ENCODE measurements at regions not wholly inside any gene's neighbourhood (a gene's known extent, or its start where the extent isn't known, plus 50 kb on each side); places are given as distances from the start of the nearest gene placed in this dataset.

GRCh38 chr6:14997507-14997906 lies 248.4 kb upstream of the JARID2 start:
- Histone ChIP-seq H3K4me3 (ENCODE audit: low read depth, low read length, poor library complexity, severe bottlenecking) (no peak overlapping the region), H3K79me2 (ENCODE audit: insufficient read depth, low read depth, low read length) (no peaks in the 10 kb centered on the region), H3K4me2 (ENCODE audit: low read length) (no peak overlapping the region), H3K9me3 (ENCODE audit: low read length) (no peaks in the 10 kb centered on the region), H4K20me1 (ENCODE audit: insufficient read depth, low read length) (no peaks in the 10 kb centered on the region), H3K9me2 (ENCODE audit: insufficient read depth, low read length) (no peaks in the 10 kb centered on the region), H3K36me3 (ENCODE audit: insufficient read depth, low read length) (no peaks in the 10 kb centered on the region), H3K27ac (ENCODE audit: low read depth, low read length, poor library complexity, severe bottlenecking) (no peak overlapping the region), H3K4me1 (ENCODE audit: insufficient read depth, low read length, poor library complexity, severe bottlenecking) (no peaks in the 10 kb centered on the region), H2AFZ (ENCODE audit: low read length) (no peak overlapping the region)
- DNase-seq (ENCODE audit: low spot score), result no peak
- TF ChIP-seq CTCF (conservative IDR thresholded peaks at IDR 0.05; ENCODE audit: low read length), result no peak
- no peak for TF ChIP-seq EZH2phosphoT487 (IDR thresholded peaks at IDR 0.05; ENCODE audit: borderline replicate concordance, low read depth, low read length)
- ChIA-PET CTCF (ENCODE audit: unreplicated experiment) (no interaction called here), POLR2A (interaction anchor here (0.6 to 0.7 kb wide), 2 partner anchors 9 to 905 kb away, joined by 3 read pairs; no protein-coding TSS in a partner anchor)
- BruUV-seq (replicated peaks), result no TSS peak
- intact Hi-C loops (cut with micrococcal nuclease; ENCODE audit: unreplicated experiment), result no loop called here

- no peaks in the 10 kb centered on the region for H3K79me2 ChIP-seq (ENCODE audit: insufficient read depth, low read depth, low read length)
- H3K9me2 ChIP-seq (ENCODE audit: insufficient read depth, low read length), result no peaks in the 10 kb centered on the region
- no peaks in the 10 kb centered on the region for H3K36me3 ChIP-seq (ENCODE audit: insufficient read depth, low read length)
- POLR2A ChIA-PET, result no interaction called here
- H3K4me3 ChIP-seq (ENCODE audit: low read depth, low read length, poor library complexity, severe bottlenecking), result no peak overlapping the region
- no peak overlapping the region for H3K4me2 ChIP-seq (ENCODE audit: low read length)
- intact Hi-C loops (cut with micrococcal nuclease; ENCODE audit: unreplicated experiment), result no loop called here
- no TSS peak for BruUV-seq (replicated peaks)
- H3K4me1 ChIP-seq (ENCODE audit: insufficient read depth, low read length, poor library complexity, severe bottlenecking), result no peaks in the 10 kb centered on the region
- no peak for DNase-seq (ENCODE audit: low spot score)
- H4K20me1 ChIP-seq (ENCODE audit: insufficient read depth, low read length), result no peaks in the 10 kb centered on the region
- H3K27ac ChIP-seq (ENCODE audit: low read depth, low read length, poor library complexity, severe bottlenecking), result no peak overlapping the region
- CTCF ChIA-PET (ENCODE audit: unreplicated experiment), result no interaction called here
- no peak overlapping the region for H2AFZ ChIP-seq (ENCODE audit: low read length)
- TF ChIP-seq CTCF (conservative IDR thresholded peaks at IDR 0.05; ENCODE audit: low read length) (no peak), EZH2phosphoT487 (IDR thresholded peaks at IDR 0.05; ENCODE audit: borderline replicate concordance, low read depth, low read length) (no peak)
- no peaks in the 10 kb centered on the region for H3K9me3 ChIP-seq (ENCODE audit: low read length)
Observed at GRCh38 chr6:14999106-14999505, 246.8 kb upstream of the JARID2 start.

- CTCF ChIA-PET (ENCODE audit: unreplicated experiment), result no interaction called here
- POLR2A ChIA-PET, result interaction anchor here (0.6 to 0.7 kb wide), 2 partner anchors 116 to 623 kb away, joined by 3 to 5 read pairs; no protein-coding TSS in a partner anchor
- DNase-seq (ENCODE audit: low spot score), result no peak
Observed at GRCh38 chr6:15001326-15001910, 244.5 kb upstream of the JARID2 start.

More at GRCh38 chr6:15001326-15001910, 244.5 kb upstream of the JARID2 start:
- H3K36me3 ChIP-seq (ENCODE audit: insufficient read depth, low read length), result no peaks in the 10 kb centered on the region
- no peaks in the 10 kb centered on the region for H3K9me2 ChIP-seq (ENCODE audit: insufficient read depth, low read length)
- no peaks in the 10 kb centered on the region for H3K4me1 ChIP-seq (ENCODE audit: insufficient read depth, low read length, poor library complexity, severe bottlenecking)
- intact Hi-C loops (cut with micrococcal nuclease; ENCODE audit: unreplicated experiment), result no loop called here
- TF ChIP-seq CTCF (conservative IDR thresholded peaks at IDR 0.05; ENCODE audit: low read length) (no peak), EZH2phosphoT487 (IDR thresholded peaks at IDR 0.05; ENCODE audit: borderline replicate concordance, low read depth, low read length) (no peak)
- no peaks in the 10 kb centered on the region for H3K79me2 ChIP-seq (ENCODE audit: insufficient read depth, low read depth, low read length)
- no peak overlapping the region for H3K4me3 ChIP-seq (ENCODE audit: low read depth, low read length, poor library complexity, severe bottlenecking)
- H3K9me3 ChIP-seq (ENCODE audit: low read length), result no peaks in the 10 kb centered on the region
- H2AFZ ChIP-seq (ENCODE audit: low read length), result no peak overlapping the region
- no peaks in the 10 kb centered on the region for H4K20me1 ChIP-seq (ENCODE audit: insufficient read depth, low read length)
- no peak overlapping the region for H3K27ac ChIP-seq (ENCODE audit: low read depth, low read length, poor library complexity, severe bottlenecking)
- no peak overlapping the region for H3K4me2 ChIP-seq (ENCODE audit: low read length)
- no TSS peak for BruUV-seq (replicated peaks)
